ENCODE measurements at regions not wholly inside any gene's neighbourhood (a gene's known extent, or its start where the extent isn't known, plus 50 kb on each side); places are given as distances from the start of the nearest gene placed in this dataset.

- DNase-seq = no peak
- Histone ChIP-seq H3K27ac (no peak overlapping the region), H3K4me3 (no peak overlapping the region), H3K36me3 (no peaks in the 10 kb centered on the region), H3K9me3 (peaks cover 0 to 45% (median 2%) of the 10 kb centered on the region in 8 donors), H3K27me3 (replicated peaks in 1 of 7) (no peaks in the 10 kb centered on the region), H3K4me1 (no peaks in the 10 kb centered on the region)
- WGBS, 5 donors = 87 to 94% (median 91%) methylated on average over 10 to 15 of the region's 15 CpGs
- intact Hi-C loops (cut with DNase I; ENCODE audit: low total_unique reads) = no loop called here
- TF ChIP-seq, protein P1, sequence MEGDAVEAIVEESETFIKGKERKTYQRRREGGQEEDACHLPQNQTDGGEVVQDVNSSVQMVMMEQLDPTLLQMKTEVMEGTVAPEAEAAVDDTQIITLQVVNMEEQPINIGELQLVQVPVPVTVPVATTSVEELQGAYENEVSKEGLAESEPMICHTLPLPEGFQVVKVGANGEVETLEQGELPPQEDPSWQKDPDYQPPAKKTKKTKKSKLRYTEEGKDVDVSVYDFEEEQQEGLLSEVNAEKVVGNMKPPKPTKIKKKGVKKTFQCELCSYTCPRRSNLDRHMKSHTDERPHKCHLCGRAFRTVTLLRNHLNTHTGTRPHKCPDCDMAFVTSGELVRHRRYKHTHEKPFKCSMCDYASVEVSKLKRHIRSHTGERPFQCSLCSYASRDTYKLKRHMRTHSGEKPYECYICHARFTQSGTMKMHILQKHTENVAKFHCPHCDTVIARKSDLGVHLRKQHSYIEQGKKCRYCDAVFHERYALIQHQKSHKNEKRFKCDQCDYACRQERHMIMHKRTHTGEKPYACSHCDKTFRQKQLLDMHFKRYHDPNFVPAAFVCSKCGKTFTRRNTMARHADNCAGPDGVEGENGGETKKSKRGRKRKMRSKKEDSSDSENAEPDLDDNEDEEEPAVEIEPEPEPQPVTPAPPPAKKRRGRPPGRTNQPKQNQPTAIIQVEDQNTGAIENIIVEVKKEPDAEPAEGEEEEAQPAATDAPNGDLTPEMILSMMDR (IDR thresholded peaks at IDR 0.05 in 8 of 11, conservative IDR thresholded peaks at IDR 0.05 in 3 of 11) = no peak
- TF ChIP-seq POLR2AphosphoS5 (IDR thresholded peaks at IDR 0.05) (no peak), POLR2A (IDR thresholded peaks at IDR 0.05) (no peak)
Observed at GRCh38 chr18:78362198-78362597, 617.4 kb upstream of the SALL3 start.

DNA sequence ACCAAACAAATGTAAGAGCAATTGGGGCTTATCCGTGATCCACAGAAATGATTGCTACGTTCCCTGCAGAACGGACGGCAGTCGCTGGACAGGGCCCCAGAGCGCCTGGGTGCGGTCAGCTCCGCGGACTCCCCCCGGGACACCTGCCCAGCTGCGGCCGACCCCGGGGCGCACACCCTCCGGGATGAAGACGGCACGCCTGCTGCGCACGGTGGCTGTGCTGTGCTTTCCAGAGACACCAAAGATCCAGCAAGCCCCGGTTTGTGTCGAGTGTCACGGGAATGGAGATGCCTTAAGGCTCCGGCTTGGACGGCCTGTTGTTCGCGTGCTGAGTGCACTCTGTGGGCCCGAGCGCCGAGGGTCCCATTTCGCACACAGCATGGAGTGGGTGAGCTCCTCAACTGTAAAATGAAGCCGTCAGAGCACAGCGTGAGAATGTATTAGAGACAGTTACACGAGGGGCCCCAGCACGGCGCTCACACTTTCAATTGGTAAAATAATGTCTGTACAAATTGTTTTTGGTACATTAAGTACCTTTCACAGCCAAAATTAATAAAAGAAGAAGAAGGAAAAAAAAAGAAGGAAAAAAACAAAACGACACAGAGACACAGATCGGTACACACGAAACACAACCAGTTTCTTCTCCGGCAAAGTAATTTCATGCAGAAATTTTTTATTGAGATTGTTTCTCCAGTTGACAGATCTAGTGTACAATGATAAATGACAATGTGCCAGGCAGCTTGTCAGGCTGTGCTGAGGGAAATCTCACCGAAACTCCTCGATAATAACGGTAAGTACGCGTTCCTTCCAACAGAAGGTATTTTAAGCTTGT lies 615.8 kb upstream of the SALL3 start:
- Histone ChIP-seq H3K4me1 (no peaks in the 10 kb centered on the region), H3K27me3 (replicated peaks in 1 of 7) (no peaks in the 10 kb centered on the region), H3K36me3 (no peaks in the 10 kb centered on the region), H3K4me3 (no peak overlapping the region), H3K27ac (no peak overlapping the region), H3K9me3 (peaks cover 0 to 39% (median 2%) of the 10 kb centered on the region in 8 donors)
- TF ChIP-seq POLR2A (IDR thresholded peaks at IDR 0.05) (no peak), POLR2AphosphoS5 (IDR thresholded peaks at IDR 0.05) (no peak)
- TF ChIP-seq, protein P1 (IDR thresholded peaks at IDR 0.05 in 8 of 11, conservative IDR thresholded peaks at IDR 0.05 in 3 of 11) = no peak
- intact Hi-C loops (cut with DNase I; ENCODE audit: low total_unique reads) = no loop called here
- DNase-seq = no peak
- 91 to 94% (median 93%) methylated on average over 28 to 44 of the region's 44 CpGs for WGBS, 5 donors

DNA sequence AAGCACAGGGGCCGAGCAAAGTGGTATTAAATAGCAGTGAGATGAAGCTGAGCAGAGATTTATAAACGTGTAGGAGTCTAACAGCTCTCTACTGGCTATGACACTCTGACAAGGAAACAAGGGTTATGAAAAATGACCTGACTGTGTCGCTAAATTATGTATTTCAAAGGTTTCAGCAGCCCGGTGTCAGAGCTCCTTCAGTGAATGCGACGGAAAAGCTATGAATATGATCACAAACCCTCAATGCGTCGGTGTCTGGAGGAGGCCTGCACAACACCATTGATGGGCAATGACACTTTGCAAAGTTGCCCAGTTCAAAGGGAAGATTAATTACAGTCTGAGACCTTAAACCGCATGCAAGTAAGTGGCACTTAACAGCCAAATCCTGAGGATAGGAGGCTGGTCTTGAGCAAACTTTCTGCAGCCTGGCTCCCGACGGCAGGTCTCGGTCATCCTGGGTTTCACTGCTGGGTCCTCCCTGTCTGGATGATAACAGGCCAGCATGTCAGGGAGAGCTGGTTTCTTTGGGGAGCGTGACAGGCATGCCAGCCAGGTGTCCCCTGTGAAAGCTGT lies 615.1 kb upstream of the SALL3 start:
- Histone ChIP-seq H3K4me3 (no peak overlapping the region), H3K27me3 (replicated peaks in 1 of 7) (no peaks in the 10 kb centered on the region), H3K36me3 (no peaks in the 10 kb centered on the region), H3K27ac (no peak overlapping the region), H3K9me3 (peaks cover 0 to 43% (median 3%) of the 10 kb centered on the region in 8 donors), H3K4me1 (no peaks in the 10 kb centered on the region)
- WGBS, 5 donors = 70 to 83% (median 77%) methylated on average over 12 to 13 of the region's 13 CpGs
- no peak for TF ChIP-seq POLR2A (IDR thresholded peaks at IDR 0.05)
- no peak for TF ChIP-seq POLR2AphosphoS5 (IDR thresholded peaks at IDR 0.05)
- TF ChIP-seq, protein P1 (IDR thresholded peaks at IDR 0.05 in 8 of 11, conservative IDR thresholded peaks at IDR 0.05 in 3 of 11) = no peak
- DNase-seq = no peak
- intact Hi-C loops (cut with DNase I; ENCODE audit: low total_unique reads) = no loop called here

GRCh38 chr18:78367996-78368395 lies 611.6 kb upstream of the SALL3 start:
- no peak for DNase-seq
- TF ChIP-seq, protein P1 (IDR thresholded peaks at IDR 0.05 in 8 of 11, conservative IDR thresholded peaks at IDR 0.05 in 3 of 11) = no peak
- TF ChIP-seq POLR2A (IDR thresholded peaks at IDR 0.05) (no peak), POLR2AphosphoS5 (IDR thresholded peaks at IDR 0.05) (no peak)
- Histone ChIP-seq H3K4me1 (no peaks in the 10 kb centered on the region), H3K27ac (no peak overlapping the region), H3K4me3 (no peak overlapping the region), H3K27me3 (replicated peaks in 1 of 7) (no peaks in the 10 kb centered on the region), H3K9me3 (peaks cover 0 to 30% (median 1%) of the 10 kb centered on the region in 8 donors), H3K36me3 (no peaks in the 10 kb centered on the region)
- WGBS, 5 donors = 47 to 74% (median 63%) methylated on average over 6 to 7 of the region's 7 CpGs
- intact Hi-C loops (cut with DNase I; ENCODE audit: low total_unique reads) = no loop called here

All from spleen (tissue), 11 donors.